ENCODE measurements at regions not wholly inside any gene's neighbourhood (a gene's known extent, or its start where the extent isn't known, plus 50 kb on each side); places are given as distances from the start of the nearest gene placed in this dataset.

GRCh38 chr1:232728507-232729263 lies 76.5 kb upstream of the MAP10 start:
- Histone ChIP-seq H3K27ac (ENCODE audit: low read depth, low read length) (no peak overlapping the region), H2AFZ (ENCODE audit: low read depth, low read length, poor library complexity, severe bottlenecking) (no peak overlapping the region), H3K9me3 (ENCODE audit: control insufficient read depth in 1 of 2, insufficient read depth in 1 of 2, low read depth in 1 of 2, low read length in 2 of 2) (no peaks in the 10 kb centered on the region), H3K9me2 (ENCODE audit: insufficient read depth) (no peaks in the 10 kb centered on the region), H3K4me2 (ENCODE audit: low read length) (no peak overlapping the region), H3K4me3 (replicated peaks in 1 of 2; ENCODE audit: low read depth in 1 of 2, low read length in 2 of 2) (no peak overlapping the region), H4K20me1 (ENCODE audit: insufficient read depth) (no peaks in the 10 kb centered on the region), H3K36me3 (ENCODE audit: control insufficient read depth in 1 of 2, insufficient read depth in 2 of 2, low read length in 2 of 2) (no peaks in the 10 kb centered on the region), H3K27me3 (ENCODE audit: insufficient read depth, low read length) (no peaks in the 10 kb centered on the region), H3K4me1 (ENCODE audit: control insufficient read depth in 1 of 2, insufficient read depth in 2 of 2, low read length in 2 of 2) (no peaks in the 10 kb centered on the region), H3K9ac (ENCODE audit: low read length) (no peak overlapping the region), H3K79me2 (ENCODE audit: insufficient read depth, low read length) (no peaks in the 10 kb centered on the region)
- intact Hi-C loops (cut with micrococcal nuclease) = no loop called here
- ATAC-seq (no peak), DNase-seq (ENCODE audit: low read depth, low spot score) (no peak)
- ChIA-PET CTCF (no interaction called here), POLR2A (no interaction called here), RAD21 (ENCODE audit: low non-redundant PET in 1 of 2, low total read pairs in 2 of 2, uncharacterized antibody in 2 of 2, unreplicated experiment in 2 of 2) (no interaction called here)
- BruUV-seq (replicated peaks) = no TSS peak
- TF ChIP-seq JUND (IDR thresholded peaks at IDR 0.05) (no peak), EGR1 (IDR thresholded peaks at IDR 0.05; ENCODE audit: low read depth) (no peak), RAD21 (IDR thresholded peaks at IDR 0.05; ENCODE audit: low read depth) (no peak), ZNF274 (IDR thresholded peaks at IDR 0.05; ENCODE audit: low read depth, low read length) (no peak), POLR2A (IDR thresholded peaks at IDR 0.05; ENCODE audit: borderline replicate concordance, extremely low read depth, insufficient read depth, insufficient read length) (no peak), CBX3 (IDR thresholded peaks at IDR 0.05; ENCODE audit: low read depth) (no peak), ATF3 (IDR thresholded peaks at IDR 0.05) (no peak), REST (IDR thresholded peaks at IDR 0.05; ENCODE audit: low read depth) (no peak), EZH2phosphoT487 (IDR thresholded peaks at IDR 0.05; ENCODE audit: borderline replicate concordance) (no peak), POLR2AphosphoS5 (IDR thresholded peaks at IDR 0.05; ENCODE audit: low read depth, low read length) (no peak), EZH2 (IDR thresholded peaks at IDR 0.05) (no peak), SIN3A (IDR thresholded peaks at IDR 0.05; ENCODE audit: low read depth) (no peak), ZFX (IDR thresholded peaks at IDR 0.05) (no peak), YY1 (IDR thresholded peaks at IDR 0.05; ENCODE audit: extremely low read depth, insufficient replicate concordance, low read depth, low read length) (no peak), CTCF (IDR thresholded peaks at IDR 0.05 in 2 of 3, conservative IDR thresholded peaks at IDR 0.05 in 1 of 3; ENCODE audit: borderline replicate concordance in 1 of 3, insufficient read depth in 1 of 3, low read depth in 2 of 3, low read length in 2 of 3) (no peak), SRF (IDR thresholded peaks at IDR 0.05; ENCODE audit: low read depth) (no peak)
